Karpas-422 (cell line): ENCODE measurements at regions not wholly inside any gene's neighbourhood (a gene's known extent, or its start where the extent isn't known, plus 50 kb on each side); places are given as distances from the start of the nearest gene placed in this dataset.

Source experiments
- DNase-seq: peaks from one replicate; pipeline ENCODE4 v3.0.0-alpha.2; 2015
- H2AFZ ChIP-seq: fragments of 200-600 bp; sonication (generic); 2 replicates; pipeline ENCODE4 v1.6.1; 2014; ENCODE audit warnings: antibody characterized with exemption, low read length, mixed read lengths
- H3K27ac ChIP-seq: fragments of 200-600 bp; sonication (generic); 2 replicates; pipeline ENCODE4 v1.5.1; 2014; ENCODE audit warnings: mild to moderate bottlenecking, low read length, moderate library complexity
- H3K27me3 ChIP-seq: fragments of 200-600 bp; sonication (generic); 2 replicates; pipeline ENCODE4 v1.6.1; 2014; ENCODE audit warnings: low read length, mixed read lengths
- H3K36me3 ChIP-seq: fragments of 200-600 bp; sonication (generic); 2 replicates; pipeline ENCODE4 v1.6.1; 2014; ENCODE audit warnings: low read length, mixed read lengths; ENCODE audit not compliant: insufficient read depth
- H3K4me1 ChIP-seq: fragments of 200-600 bp; sonication (generic); 2 replicates; pipeline ENCODE4 v1.6.1; 2014; ENCODE audit warnings: mild to moderate bottlenecking, low read length, mixed read lengths
- H3K4me2 ChIP-seq: fragments of 200-600 bp; sonication (generic); 2 replicates; pipeline ENCODE4 v1.6.1; 2014; ENCODE audit warnings: low read length, low read depth, mild to moderate bottlenecking; ENCODE audit not compliant: poor library complexity, severe bottlenecking
- H3K4me3 ChIP-seq: fragments of 200-600 bp; sonication (generic); 2 replicates; pipeline ENCODE4 v1.5.1; 2014; ENCODE audit warnings: mild to moderate bottlenecking, antibody characterized with exemption, low read length, mixed read lengths
- H3K79me2 ChIP-seq: fragments of 200-600 bp; sonication (generic); 2 replicates; pipeline ENCODE4 v1.6.1; 2014; ENCODE audit warnings: mild to moderate bottlenecking, low read length, mixed read lengths
- H3K9ac ChIP-seq: fragments of 200-600 bp; sonication (generic); 2 replicates; pipeline ENCODE4 v1.6.0; 2014; ENCODE audit warnings: low read length
- H3K9me2 ChIP-seq: fragments of 200-600 bp; sonication (generic), shearing (Covaris generic); replicated peaks from 2 replicates; pipeline ENCODE4 v1.6.0; 2014; ENCODE audit warnings: mild to moderate bottlenecking, low read length, moderate library complexity; ENCODE audit not compliant: insufficient read depth
- H3K9me3 ChIP-seq: fragments of 300-700, 200-600 bp; sonication (generic); 2 replicates; pipeline ENCODE4 v1.6.1; 2014; ENCODE audit warnings: low read length, mixed read lengths
- H4K20me1 ChIP-seq: fragments of 200-600 bp; sonication (generic); 2 replicates; pipeline ENCODE4 v1.6.1; 2014; ENCODE audit warnings: mild to moderate bottlenecking, antibody characterized with exemption, low read length, low read depth; ENCODE audit not compliant: insufficient read depth

DNA sequence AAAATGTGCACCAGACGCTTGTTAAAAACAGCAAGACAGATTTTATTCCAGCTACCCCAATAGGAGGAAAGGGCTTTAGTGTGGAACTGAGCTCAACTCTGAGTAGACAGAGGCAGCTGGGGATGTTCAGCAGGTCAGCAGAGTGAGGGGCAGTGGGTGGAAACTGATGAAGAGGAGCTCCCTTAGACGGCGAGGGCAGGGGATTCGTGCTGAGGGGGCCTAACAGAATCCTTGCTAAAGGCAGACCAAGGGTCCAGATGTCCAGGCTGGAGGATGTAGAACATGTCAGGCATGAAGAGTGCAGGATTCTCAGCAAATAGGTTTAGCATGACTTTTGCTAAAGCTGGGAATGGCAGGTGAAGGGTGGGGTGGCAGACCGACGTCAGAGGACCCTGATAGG is 71.9 kb upstream of the OLFM1 start:
- H3K36me3 ChIP-seq: no peaks in the 10 kb centered on the region
- H3K9me2 ChIP-seq: no peaks in the 10 kb centered on the region

DNA sequence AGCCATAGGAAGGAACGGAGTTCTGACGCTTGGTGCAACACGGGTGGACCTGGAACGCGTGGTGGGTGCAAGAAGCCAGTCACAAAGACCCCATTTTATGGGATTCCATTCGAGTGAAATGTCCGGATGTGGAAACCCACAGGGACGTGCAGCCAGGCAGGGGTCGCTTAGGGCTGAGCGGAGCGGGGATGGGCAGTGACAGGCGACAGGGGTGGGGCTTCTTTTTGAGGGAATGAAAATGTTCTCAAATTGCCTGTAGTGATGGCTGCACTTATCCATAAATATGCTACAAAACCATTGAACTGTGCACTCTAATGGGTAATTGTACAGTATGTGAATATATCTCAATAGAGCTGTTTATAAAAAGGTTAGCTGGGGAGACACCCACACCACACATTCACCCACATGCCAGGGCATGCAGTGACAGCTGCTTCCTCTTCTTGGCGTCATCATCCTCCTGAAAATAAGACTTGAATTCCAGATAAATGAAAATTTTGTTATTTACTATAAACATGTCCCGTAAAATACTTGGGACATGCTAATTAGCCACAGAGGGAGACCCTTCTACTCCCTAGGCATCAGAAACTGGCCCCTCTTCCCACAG is 71.3 kb upstream of the OLFM1 start:
- Histone ChIP-seq H3K4me2 (no peak overlapping the region), H3K9me3 (no peaks in the 10 kb centered on the region)

More for the DNA sequence above, 71.9 kb upstream of the OLFM1 start:
- Histone ChIP-seq H3K4me1 (no peaks in the 10 kb centered on the region), H3K4me3 (no peak overlapping the region), H3K27ac (no peak overlapping the region), H3K4me2 (no peak overlapping the region), H3K9ac (no peak overlapping the region), H4K20me1 (no peaks in the 10 kb centered on the region), H3K79me2 (no peaks in the 10 kb centered on the region), H2AFZ (no peak overlapping the region), H3K27me3 (no peaks in the 10 kb centered on the region), H3K9me3 (no peaks in the 10 kb centered on the region)
- no peak for DNase-seq

GRCh38 chr9:135016876-135017275 is 70.6 kb upstream of the OLFM1 start:
- no peaks in the 10 kb centered on the region for H4K20me1 ChIP-seq
- H3K4me3 ChIP-seq: no peak overlapping the region
- no peak for DNase-seq
- H3K9ac ChIP-seq: no peak overlapping the region
- no peak overlapping the region for H3K27ac ChIP-seq
- H3K4me2 ChIP-seq: no peak overlapping the region
- no peaks in the 10 kb centered on the region for H3K36me3 ChIP-seq
- no peaks in the 10 kb centered on the region for H3K79me2 ChIP-seq
- H2AFZ ChIP-seq: no peak overlapping the region
- H3K27me3 ChIP-seq: no peaks in the 10 kb centered on the region
- no peaks in the 10 kb centered on the region for H3K4me1 ChIP-seq
- H3K9me2 ChIP-seq: no peaks in the 10 kb centered on the region
- no peaks in the 10 kb centered on the region for H3K9me3 ChIP-seq

More for the DNA sequence above, 71.3 kb upstream of the OLFM1 start:
- DNase-seq: no peak
- H2AFZ ChIP-seq: no peak overlapping the region
- H3K4me1 ChIP-seq: no peaks in the 10 kb centered on the region
- H3K79me2 ChIP-seq: no peaks in the 10 kb centered on the region
- no peak overlapping the region for H3K9ac ChIP-seq
- no peak overlapping the region for H3K4me3 ChIP-seq
- no peaks in the 10 kb centered on the region for H4K20me1 ChIP-seq
- H3K27me3 ChIP-seq: no peaks in the 10 kb centered on the region
- H3K9me2 ChIP-seq: no peaks in the 10 kb centered on the region
- no peak overlapping the region for H3K27ac ChIP-seq
- no peaks in the 10 kb centered on the region for H3K36me3 ChIP-seq

DNA sequence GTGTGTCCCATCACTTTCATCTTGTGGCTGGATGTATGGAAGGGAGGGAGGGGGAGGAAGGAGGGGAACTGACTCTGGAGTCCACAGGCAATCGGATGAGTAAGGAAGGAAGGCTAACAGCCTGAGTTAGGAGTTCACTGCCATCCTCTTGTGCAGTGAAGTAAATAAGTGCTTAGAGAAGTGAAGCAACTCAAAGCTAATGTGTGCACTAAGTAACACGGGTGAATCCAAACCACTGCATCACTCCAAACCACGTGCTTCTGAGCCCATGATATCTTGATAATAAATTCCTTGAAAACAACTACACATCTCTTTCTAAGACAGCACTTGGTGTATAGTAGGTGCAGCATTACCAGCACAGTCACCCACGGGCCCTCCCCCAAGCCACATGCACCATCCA is 69.6 kb upstream of the OLFM1 start:
- no peak overlapping the region for H3K9ac ChIP-seq
- no peak for DNase-seq
- H3K27me3 ChIP-seq: no peaks in the 10 kb centered on the region
- H3K36me3 ChIP-seq: no peaks in the 10 kb centered on the region
- H3K9me2 ChIP-seq: no peaks in the 10 kb centered on the region
- H3K4me3 ChIP-seq: no peak overlapping the region
- no peaks in the 10 kb centered on the region for H3K9me3 ChIP-seq
- no peak overlapping the region for H2AFZ ChIP-seq
- H3K4me1 ChIP-seq: no peaks in the 10 kb centered on the region
- no peaks in the 10 kb centered on the region for H3K79me2 ChIP-seq
- H3K4me2 ChIP-seq: no peak overlapping the region
- H3K27ac ChIP-seq: no peak overlapping the region
- no peaks in the 10 kb centered on the region for H4K20me1 ChIP-seq

- no peaks in the 10 kb centered on the region for H3K79me2 ChIP-seq
- DNase-seq: no peak
- H4K20me1 ChIP-seq: no peaks in the 10 kb centered on the region
- no peaks in the 10 kb centered on the region for H3K27me3 ChIP-seq
- no peaks in the 10 kb centered on the region for H3K36me3 ChIP-seq
- no peaks in the 10 kb centered on the region for H3K9me3 ChIP-seq
- H3K9me2 ChIP-seq: no peaks in the 10 kb centered on the region
- H3K27ac ChIP-seq: no peak overlapping the region
- H3K4me1 ChIP-seq: no peaks in the 10 kb centered on the region
- H3K4me3 ChIP-seq: no peak overlapping the region
- no peak overlapping the region for H2AFZ ChIP-seq
- no peak overlapping the region for H3K4me2 ChIP-seq
- no peak overlapping the region for H3K9ac ChIP-seq
Measured at GRCh38 chr9:135018306-135018915, 69.1 kb upstream of the OLFM1 start.

DNA sequence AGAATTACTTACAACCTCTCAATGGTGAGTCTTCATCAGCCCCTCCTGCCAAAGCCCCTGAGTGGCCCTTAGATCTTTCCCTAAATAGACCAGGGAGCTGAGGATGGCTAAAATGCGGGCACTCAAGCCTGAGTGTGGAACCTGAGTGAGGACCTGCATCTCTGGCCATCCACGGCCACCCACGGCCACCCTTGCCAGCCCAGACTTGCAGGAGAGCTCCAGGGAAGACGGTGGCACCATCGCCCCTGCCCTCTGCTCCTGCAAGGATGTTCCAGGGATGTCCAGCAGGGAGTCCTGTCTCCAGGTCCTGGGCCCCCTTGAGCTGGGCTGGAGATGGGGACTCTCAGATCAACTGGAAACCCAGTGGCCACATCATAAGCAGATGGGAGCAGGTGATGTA is 68.2 kb upstream of the OLFM1 start:
- H3K4me3 ChIP-seq: no peak overlapping the region
- no peaks in the 10 kb centered on the region for H3K4me1 ChIP-seq
- H3K27ac ChIP-seq: no peak overlapping the region
- H2AFZ ChIP-seq: no peak overlapping the region
- DNase-seq: no peak
- no peaks in the 10 kb centered on the region for H3K36me3 ChIP-seq
- no peak overlapping the region for H3K9ac ChIP-seq
- H3K27me3 ChIP-seq: no peaks in the 10 kb centered on the region
- no peak overlapping the region for H3K4me2 ChIP-seq
- no peaks in the 10 kb centered on the region for H3K9me3 ChIP-seq
- H3K79me2 ChIP-seq: no peaks in the 10 kb centered on the region
- no peaks in the 10 kb centered on the region for H4K20me1 ChIP-seq
- no peaks in the 10 kb centered on the region for H3K9me2 ChIP-seq

- Histone ChIP-seq H3K4me2 (no peak overlapping the region), H3K27me3 (no peaks in the 10 kb centered on the region), H3K4me1 (no peaks in the 10 kb centered on the region), H3K9ac (no peak overlapping the region), H3K4me3 (no peak overlapping the region), H4K20me1 (no peaks in the 10 kb centered on the region), H3K36me3 (no peaks in the 10 kb centered on the region), H3K9me3 (no peaks in the 10 kb centered on the region), H3K9me2 (no peaks in the 10 kb centered on the region), H2AFZ (no peak overlapping the region), H3K27ac (no peak overlapping the region), H3K79me2 (no peaks in the 10 kb centered on the region)
- DNase-seq: no peak
Measured at GRCh38 chr9:135020481-135021392, 66.7 kb upstream of the OLFM1 start.

GRCh38 chr9:135021393-135021789 is 66.1 kb upstream of the OLFM1 start:
- no peak for DNase-seq
- H3K9ac ChIP-seq: no peak overlapping the region
- H3K27me3 ChIP-seq: no peaks in the 10 kb centered on the region
- H2AFZ ChIP-seq: no peak overlapping the region
- no peaks in the 10 kb centered on the region for H3K36me3 ChIP-seq
- no peak overlapping the region for H3K27ac ChIP-seq
- no peaks in the 10 kb centered on the region for H3K9me2 ChIP-seq
- no peaks in the 10 kb centered on the region for H4K20me1 ChIP-seq
- no peak overlapping the region for H3K4me3 ChIP-seq
- H3K4me1 ChIP-seq: no peaks in the 10 kb centered on the region
- H3K79me2 ChIP-seq: no peaks in the 10 kb centered on the region
- H3K9me3 ChIP-seq: no peaks in the 10 kb centered on the region
- H3K4me2 ChIP-seq: no peak overlapping the region
